Thyroid gland (tissue), 4 donors: ENCODE measurements at regions not wholly inside any gene's neighbourhood (a gene's known extent, or its start where the extent isn't known, plus 50 kb on each side); places are given as distances from the start of the nearest gene placed in this dataset.

Experiments used
- POLR2A ChIP-seq, 2 donors: fragments of 450-650 bp; IDR thresholded peaks; one replicate each; pipeline ENCODE4 v1.6.1; 2017; ENCODE audit warnings: antibody characterized with exemption in 2 of 2, mild to moderate bottlenecking in 2 of 2, moderate library complexity in 1 of 2
- TF ChIP-seq, protein P1 (sequence below), 6 experiments: fragments of 200-600 bp in 3 of 6; fragments of 450-650 bp in 3 of 6; sonication (generic) in 3 of 6; IDR thresholded peaks; one replicate each; pipeline ENCODE4 v1.5.1; 2016 to 2019; ENCODE audit warnings: antibody characterized with exemption in 6 of 6, mild to moderate bottlenecking in 2 of 6, inconsistent platforms in 1 of 6, moderate library complexity in 1 of 6

DNA sequence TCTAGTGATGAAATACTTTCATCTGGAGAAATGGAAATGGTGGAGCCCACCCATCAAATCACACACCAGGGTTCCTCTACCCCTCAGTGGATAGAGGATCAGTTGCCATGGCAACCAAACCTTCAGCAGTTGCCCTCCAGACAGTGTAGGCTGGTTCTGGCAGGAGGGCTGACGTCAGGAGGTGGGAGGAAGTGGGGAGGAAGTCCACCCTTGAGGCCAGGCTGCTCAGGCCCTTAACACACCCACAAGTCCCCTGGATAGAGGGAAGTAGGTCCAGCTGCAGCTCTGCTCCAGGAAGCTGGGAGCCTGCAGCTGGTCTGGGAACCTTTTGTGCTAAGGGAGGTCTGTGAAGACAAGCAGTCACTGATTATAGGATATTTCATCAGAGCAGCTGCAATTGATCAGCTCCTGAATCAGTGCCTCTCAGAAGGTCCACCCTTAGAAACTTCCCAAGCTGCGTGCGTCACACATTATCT lies 186.6 kb downstream of the MTX2 start:
- TF ChIP-seq POLR2A (IDR thresholded peaks at IDR 0.05) = no peak
- TF ChIP-seq, protein P1, sequence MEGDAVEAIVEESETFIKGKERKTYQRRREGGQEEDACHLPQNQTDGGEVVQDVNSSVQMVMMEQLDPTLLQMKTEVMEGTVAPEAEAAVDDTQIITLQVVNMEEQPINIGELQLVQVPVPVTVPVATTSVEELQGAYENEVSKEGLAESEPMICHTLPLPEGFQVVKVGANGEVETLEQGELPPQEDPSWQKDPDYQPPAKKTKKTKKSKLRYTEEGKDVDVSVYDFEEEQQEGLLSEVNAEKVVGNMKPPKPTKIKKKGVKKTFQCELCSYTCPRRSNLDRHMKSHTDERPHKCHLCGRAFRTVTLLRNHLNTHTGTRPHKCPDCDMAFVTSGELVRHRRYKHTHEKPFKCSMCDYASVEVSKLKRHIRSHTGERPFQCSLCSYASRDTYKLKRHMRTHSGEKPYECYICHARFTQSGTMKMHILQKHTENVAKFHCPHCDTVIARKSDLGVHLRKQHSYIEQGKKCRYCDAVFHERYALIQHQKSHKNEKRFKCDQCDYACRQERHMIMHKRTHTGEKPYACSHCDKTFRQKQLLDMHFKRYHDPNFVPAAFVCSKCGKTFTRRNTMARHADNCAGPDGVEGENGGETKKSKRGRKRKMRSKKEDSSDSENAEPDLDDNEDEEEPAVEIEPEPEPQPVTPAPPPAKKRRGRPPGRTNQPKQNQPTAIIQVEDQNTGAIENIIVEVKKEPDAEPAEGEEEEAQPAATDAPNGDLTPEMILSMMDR (IDR thresholded peaks at IDR 0.05) = no peak
